ENCODE measurements at regions not wholly inside any gene's neighbourhood (a gene's known extent, or its start where the extent isn't known, plus 50 kb on each side); places are given as distances from the start of the nearest gene placed in this dataset.

- no peak for DNase-seq
Measured at GRCh38 chr9:27673641-27674040, 100.4 kb upstream of the C9orf72 start.

DNA sequence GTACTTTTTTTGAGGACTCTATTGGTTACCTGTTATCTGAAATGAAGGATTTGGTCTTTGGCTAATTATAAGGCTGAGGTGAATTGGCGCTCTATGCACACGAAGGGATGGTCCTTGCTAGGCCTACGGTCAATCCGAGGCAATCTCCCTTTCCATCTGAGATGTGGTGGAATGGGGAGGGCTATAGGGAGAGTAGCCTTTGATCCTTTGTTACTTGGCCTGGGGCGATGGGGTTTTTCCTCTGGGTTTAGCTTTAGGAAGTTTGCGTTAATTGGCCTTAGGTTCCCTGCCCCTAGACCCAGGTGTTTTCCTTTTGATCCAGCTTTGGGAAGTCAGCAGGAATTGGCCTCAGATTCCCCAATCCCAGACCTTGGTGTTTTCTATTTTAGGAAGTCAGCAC, 102.1 kb upstream of the C9orf72 start:
- no peak for DNase-seq

DNA sequence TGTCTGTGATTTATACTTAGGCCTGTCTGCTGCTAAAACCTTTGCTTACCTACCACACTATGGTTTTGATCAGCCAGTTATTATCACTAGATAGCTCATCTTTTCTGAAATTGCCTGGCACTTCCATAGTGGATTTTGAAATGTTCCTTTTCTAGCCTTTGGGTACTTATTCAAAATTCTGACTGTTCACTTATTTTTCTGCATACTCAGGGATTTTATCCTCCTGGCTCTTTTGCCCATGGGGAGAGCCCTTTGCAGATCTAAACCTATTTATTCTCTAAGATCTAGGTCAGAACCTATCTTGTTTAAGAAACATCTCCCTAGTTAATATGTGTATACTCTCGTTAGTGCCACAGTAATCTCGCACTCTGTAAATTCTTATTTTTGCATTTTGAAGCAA, 103.5 kb upstream of the C9orf72 start:
- no peak for DNase-seq

- no peak for DNase-seq
Measured at GRCh38 chr9:27679338-27679737, 106.1 kb upstream of the C9orf72 start.

DNA sequence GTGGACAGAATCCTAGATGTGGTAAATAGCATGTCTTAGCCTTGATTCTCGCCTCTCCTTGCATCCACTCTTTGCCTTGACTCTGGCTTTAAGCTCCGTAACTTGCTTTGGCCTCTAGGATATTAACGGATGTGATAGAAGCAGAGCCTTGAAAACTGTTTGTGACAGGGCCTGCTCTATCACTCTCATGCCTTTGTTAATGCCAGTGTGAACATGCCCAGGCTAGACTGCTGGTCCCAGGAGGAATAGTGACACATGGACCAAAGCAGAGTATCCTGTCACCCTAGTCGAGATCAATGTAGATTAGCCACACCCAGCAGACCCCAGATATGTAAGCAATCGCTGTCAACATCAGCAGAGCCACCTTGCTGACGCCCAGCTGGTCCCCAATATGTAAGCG, 109.9 kb upstream of the C9orf72 start:
- DNase-seq, result no peak

DNA sequence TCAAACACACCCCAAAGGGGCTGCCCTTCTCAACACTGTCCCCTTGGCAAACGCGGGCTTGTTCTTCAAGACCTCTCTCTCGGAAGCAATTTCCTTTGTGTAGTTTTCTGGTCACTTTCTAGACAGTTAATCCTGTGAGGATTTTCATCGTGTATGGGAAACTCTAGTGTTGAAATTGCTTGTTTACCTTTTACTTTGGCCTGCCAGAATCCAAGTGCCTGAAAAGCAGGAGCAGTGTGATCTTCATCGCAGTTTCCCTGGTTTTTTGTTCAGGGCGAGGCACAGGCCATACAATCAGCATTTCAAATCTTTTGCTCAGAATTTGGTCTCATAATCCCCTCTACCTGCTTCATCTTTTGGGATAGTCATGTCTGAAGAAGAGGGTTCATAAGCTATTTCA, 115.7 kb upstream of the C9orf72 start:
- DNase-seq, result no peak

DNA sequence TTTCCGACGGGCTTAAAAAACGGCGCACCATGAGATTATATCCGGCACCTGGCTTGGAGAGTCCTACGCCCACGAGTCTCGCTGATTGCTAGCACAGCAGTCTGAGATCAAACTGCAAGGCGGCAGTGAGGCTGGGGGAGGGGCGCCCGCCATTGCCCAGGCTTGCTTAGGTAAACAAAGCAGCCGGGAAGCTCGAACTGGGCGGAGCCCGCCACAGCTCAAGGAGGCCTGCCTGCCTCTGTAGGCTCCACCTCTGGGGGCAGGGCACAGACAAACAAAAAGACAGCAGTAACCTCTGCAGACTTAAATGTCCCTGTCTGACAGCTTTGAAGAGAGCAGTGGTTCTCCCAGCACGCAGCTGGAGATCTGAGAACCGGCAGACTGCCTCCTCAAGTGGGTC, 117.5 kb upstream of the C9orf72 start:
- peak; percentile 13 for DNase-seq

- no peak for DNase-seq
Measured at GRCh38 chr9:27699621-27700020, 126.3 kb upstream of the C9orf72 start.

GRCh38 chr9:27701016-27701415, 127.7 kb upstream of the C9orf72 start:
- DNase-seq, result no peak

- no peak for DNase-seq
Measured at GRCh38 chr9:27701587-27701986, 128.3 kb upstream of the C9orf72 start.

- DNase-seq, result no peak
Measured at GRCh38 chr9:27703216-27703980, 130.1 kb upstream of the C9orf72 start.

DNA sequence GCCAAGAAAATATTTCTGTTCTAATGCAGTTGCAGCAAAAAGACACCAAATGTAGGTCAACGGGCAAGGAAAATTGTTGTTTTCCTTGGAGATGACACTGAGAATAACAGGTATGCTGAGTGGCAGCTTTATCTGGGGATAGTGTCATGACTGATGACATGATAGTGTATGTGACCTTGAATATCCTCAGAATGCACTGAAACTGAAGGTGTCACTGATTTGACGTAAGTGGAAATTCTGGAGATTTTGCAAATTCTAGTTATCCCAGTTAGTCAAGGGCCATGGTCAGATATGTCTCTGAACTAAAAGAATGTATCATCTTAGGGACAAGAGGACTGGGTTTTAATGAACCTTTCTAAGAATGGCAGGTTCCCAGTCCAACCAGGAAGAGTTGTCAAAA, 138.0 kb upstream of the C9orf72 start:
- DNase-seq, result no peak

GRCh38 chr9:27712806-27713205, 139.5 kb upstream of the C9orf72 start:
- no peak for DNase-seq

DNA sequence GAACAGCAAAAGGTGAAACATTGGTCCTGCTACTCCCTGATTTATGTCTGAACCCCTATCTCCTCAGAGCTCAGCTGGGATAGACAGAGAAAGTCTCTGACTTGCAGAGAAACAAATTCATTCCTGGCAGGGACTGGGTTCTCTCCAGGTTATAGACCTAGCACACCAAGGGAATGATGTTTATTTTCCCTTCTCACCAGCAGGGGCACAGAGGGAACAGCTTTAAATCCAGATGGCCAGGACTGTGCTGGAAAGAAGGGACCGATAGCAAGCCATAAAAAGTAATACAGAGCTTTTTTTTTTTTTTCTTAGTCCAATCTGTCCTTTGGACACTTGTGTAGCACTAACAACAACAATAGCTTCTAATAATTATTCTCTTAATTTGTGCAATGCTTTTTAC, 141.1 kb upstream of the C9orf72 start:
- no peak for DNase-seq

DNA sequence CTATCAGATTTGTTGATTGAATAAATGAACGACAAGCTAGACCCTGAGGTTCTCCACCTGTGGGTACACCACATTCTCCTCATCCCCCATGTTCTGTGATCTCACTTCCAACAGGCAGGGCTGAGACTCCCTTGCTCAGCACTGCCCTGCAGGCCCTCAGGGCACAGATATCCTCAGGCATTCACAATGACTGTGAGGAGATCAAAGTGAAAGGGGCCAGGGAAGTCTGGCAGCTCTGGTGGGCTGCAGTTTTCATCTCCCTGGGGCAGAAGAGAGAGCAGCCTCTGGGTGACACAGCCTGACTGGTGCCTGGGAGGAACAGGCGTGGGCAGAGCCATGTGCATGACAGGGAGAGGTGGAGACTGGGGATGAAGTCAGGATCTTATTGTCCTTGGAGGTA, 142.4 kb upstream of the C9orf72 start:
- DNase-seq, result no peak

DNA sequence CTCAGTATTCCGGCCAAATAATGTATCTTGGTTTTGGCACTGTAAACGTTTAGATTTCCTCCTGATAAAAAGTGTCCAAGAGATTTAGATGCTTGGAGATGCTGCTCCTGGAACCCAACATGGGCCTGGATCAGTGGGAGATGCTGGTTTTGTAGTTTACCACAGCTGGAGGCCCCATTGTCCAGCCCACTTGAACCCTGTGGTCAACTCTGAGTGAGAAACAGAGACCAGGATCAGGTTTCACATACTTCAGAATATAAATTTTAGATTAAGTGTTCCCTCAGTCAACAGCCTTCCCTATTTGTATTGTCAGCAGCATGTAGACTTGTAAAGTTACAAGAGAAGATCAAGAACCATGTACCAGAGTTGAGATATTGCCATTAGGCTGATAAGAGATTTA, 144.7 kb upstream of the C9orf72 start:
- DNase-seq, result no peak

DNA sequence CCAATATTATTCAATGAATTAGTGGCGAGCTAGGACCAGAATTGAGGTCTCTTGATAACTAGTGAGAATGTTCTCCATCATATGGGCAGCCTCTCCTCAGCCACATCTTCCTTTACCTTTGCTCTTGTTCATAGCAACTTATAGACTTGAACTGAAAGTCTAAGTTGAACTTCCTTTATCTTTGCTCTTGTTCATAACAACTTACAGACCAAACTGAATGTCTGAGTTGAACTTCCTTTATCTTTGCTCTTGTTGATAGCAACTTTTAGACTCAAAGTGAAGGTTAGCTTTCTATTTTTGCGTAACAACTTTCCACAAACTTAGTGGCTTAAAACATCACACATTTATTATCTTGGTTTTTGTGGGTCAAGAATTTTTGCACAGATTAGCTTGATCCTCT, 146.4 kb upstream of the C9orf72 start:
- DNase-seq, result no peak

DNA sequence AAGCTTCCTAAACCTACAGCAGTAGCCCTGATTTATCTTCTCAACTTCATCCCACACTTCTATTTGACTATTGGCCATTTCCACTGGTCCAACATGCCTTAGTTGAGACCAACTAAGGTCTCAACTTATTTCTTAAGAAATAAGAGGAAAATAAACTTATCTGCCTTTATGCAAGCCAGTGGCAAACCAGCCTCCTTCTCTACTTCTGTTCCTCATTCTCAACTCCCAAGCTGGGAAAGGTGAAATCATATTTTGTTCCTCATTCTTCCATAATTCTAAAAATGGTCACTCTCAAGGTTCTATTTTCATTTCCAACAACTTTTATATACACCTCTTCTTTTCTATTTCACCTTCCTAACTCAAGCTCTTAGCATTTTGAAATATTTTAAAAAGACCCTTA, 149.6 kb upstream of the C9orf72 start:
- no peak for DNase-seq

- DNase-seq, result peak; percentile 59
Measured at GRCh38 chr9:27726244-27727081, 153.2 kb upstream of the C9orf72 start.

GRCh38 chr9:27732494-27732893, 159.2 kb upstream of the C9orf72 start:
- DNase-seq, result no peak

- no peak for DNase-seq
Measured at GRCh38 chr9:27743490-27743889, 170.2 kb upstream of the C9orf72 start.

GRCh38 chr9:27747450-27747849, 174.2 kb upstream of the C9orf72 start:
- no peak for DNase-seq

GRCh38 chr9:27749838-27750237, 176.6 kb upstream of the C9orf72 start:
- no peak for DNase-seq

DNA sequence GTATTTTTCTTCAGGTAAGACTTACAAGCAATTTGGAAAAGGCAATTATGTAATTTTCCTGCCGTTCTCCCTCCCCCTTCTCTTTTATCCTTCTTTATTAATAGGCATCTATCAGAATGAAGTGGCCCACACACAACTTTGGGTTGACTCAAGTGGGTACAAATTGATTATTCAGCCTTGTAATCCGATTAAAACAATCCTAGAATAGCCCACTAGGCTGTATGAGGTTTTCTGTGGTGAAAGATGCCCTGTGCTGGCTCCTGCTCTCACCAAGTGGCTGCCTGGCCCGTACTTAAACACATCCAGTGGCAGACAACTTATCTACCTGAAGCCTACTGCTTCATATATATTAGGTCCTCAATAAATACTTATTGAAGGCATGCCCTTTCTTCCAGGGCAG, 177.3 kb upstream of the C9orf72 start:
- DNase-seq, result no peak

DNA sequence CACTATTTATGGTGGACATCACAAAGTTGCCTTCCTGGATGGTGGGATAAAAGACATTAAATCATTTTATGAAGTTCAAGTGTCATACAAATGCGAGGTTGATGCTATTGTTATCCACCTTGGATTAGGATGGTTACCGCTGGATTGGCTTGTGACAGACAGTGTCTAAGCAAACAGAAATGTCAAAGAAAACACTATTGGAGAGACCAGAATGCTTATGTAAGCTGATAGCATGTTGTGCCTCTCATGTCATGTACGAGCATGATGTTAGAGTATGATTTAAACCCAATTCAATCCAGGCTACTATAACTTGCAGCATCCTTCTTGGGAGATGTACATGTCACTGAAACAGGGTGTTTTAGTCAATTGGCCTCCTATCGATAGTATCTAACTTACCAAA, 178.8 kb upstream of the C9orf72 start:
- DNase-seq, result no peak
